Right kidney (tissue), 1 donor: ENCODE measurements at regions not wholly inside any gene's neighbourhood (a gene's known extent, or its start where the extent isn't known, plus 50 kb on each side); places are given as distances from the start of the nearest gene placed in this dataset.

Experiments
- DNase-seq: peaks from one replicate; pipeline ENCODE4 v3.0.0-alpha.2; 2016

- no peak for DNase-seq
Observed at GRCh38 chr2:45254025-45254424, 244.8 kb upstream of the SIX2 start.

- no peak for DNase-seq
Observed at GRCh38 chr2:45253151-45253550, 243.9 kb upstream of the SIX2 start.

GRCh38 chr2:45250176-45250575 lies 240.9 kb upstream of the SIX2 start:
- no peak for DNase-seq

- no peak for DNase-seq
Observed at GRCh38 chr2:45248214-45248613, 239.0 kb upstream of the SIX2 start.

- no peak for DNase-seq
Observed at GRCh38 chr2:45244928-45245327, 235.7 kb upstream of the SIX2 start.

- DNase-seq: no peak
Observed at GRCh38 chr2:45242161-45242741, 233.0 kb upstream of the SIX2 start.

- no peak for DNase-seq
Observed at GRCh38 chr2:45241061-45241561, 231.9 kb upstream of the SIX2 start.

- no peak for DNase-seq
Observed at GRCh38 chr2:45237850-45238542, 228.7 kb upstream of the SIX2 start.

GRCh38 chr2:45237128-45237527 lies 227.9 kb upstream of the SIX2 start:
- DNase-seq: no peak

- no peak for DNase-seq
Observed at GRCh38 chr2:45236268-45236667, 227.0 kb upstream of the SIX2 start.

- DNase-seq: no peak
Observed at GRCh38 chr2:45233301-45233700, 224.0 kb upstream of the SIX2 start.

GRCh38 chr2:45232818-45233217 lies 223.6 kb upstream of the SIX2 start:
- no peak for DNase-seq

- DNase-seq: no peak
Observed at GRCh38 chr2:45229411-45229810, 220.2 kb upstream of the SIX2 start.

- no peak for DNase-seq
Observed at GRCh38 chr2:45227347-45227746, 218.1 kb upstream of the SIX2 start.

GRCh38 chr2:45224993-45225380 lies 215.7 kb upstream of the SIX2 start:
- DNase-seq: no peak

- DNase-seq: no peak
Observed at GRCh38 chr2:45224321-45224992, 215.2 kb upstream of the SIX2 start.

- DNase-seq: no peak
Observed at GRCh38 chr2:45223531-45223930, 214.3 kb upstream of the SIX2 start.

- DNase-seq: no peak
Observed at GRCh38 chr2:45220227-45220626, 211.0 kb upstream of the SIX2 start.

GRCh38 chr2:45218931-45219339 lies 209.7 kb upstream of the SIX2 start:
- DNase-seq: no peak

GRCh38 chr2:45218297-45218696 lies 209.0 kb upstream of the SIX2 start:
- no peak for DNase-seq

- DNase-seq: no peak
Observed at GRCh38 chr2:45216118-45216517, 206.9 kb upstream of the SIX2 start.

GRCh38 chr2:45214550-45214949 lies 205.3 kb upstream of the SIX2 start:
- no peak for DNase-seq

- DNase-seq: no peak
Observed at GRCh38 chr2:45212953-45213635, 203.8 kb upstream of the SIX2 start.
